ENCODE measurements at regions not wholly inside any gene's neighbourhood (a gene's known extent, or its start where the extent isn't known, plus 50 kb on each side); places are given as distances from the start of the nearest gene placed in this dataset.
"Not testable (repeated sequence)": the region's sequence is repeated elsewhere in the genome, so short reads cannot be mapped to it uniquely, and the experiment has no call there.

GRCh38 chr1:229736376-229736775 lies 110.3 kb downstream of the URB2 start:
- no peak for DNase-seq (ENCODE audit: low read depth in 1 of 2, low spot score in 1 of 2)
- TF ChIP-seq GABPA (IDR thresholded peaks at IDR 0.05; ENCODE audit: low read depth) (no peak), REST (IDR thresholded peaks at IDR 0.05; ENCODE audit: insufficient replicate concordance, low read depth) (no peak), CTCF (IDR thresholded peaks at IDR 0.05; ENCODE audit: insufficient read depth, low read length) (no peak), POLR2AphosphoS5 (IDR thresholded peaks at IDR 0.05; ENCODE audit: low read depth) (no peak), SPI1 (IDR thresholded peaks at IDR 0.05; ENCODE audit: borderline replicate concordance, low read depth) (no peak)
- peaks cover 5% of the 10 kb centered on the region for H3K27me3 ChIP-seq (ENCODE audit: insufficient read depth, poor library complexity, severe bottlenecking)
- H3K27ac ChIP-seq (replicated peaks), result no peak overlapping the region
- no peak overlapping the region for H3K4me3 ChIP-seq (replicated peaks; ENCODE audit: insufficient read depth, low read length)

- H3K4me3 ChIP-seq (replicated peaks; ENCODE audit: insufficient read depth, low read length); H3K27ac ChIP-seq (replicated peaks); DNase-seq (ENCODE audit: low read depth in 1 of 2, low spot score in 1 of 2): not testable (repeated sequence)
- peaks cover 11% of the 10 kb centered on the region for H3K27me3 ChIP-seq (ENCODE audit: insufficient read depth, poor library complexity, severe bottlenecking)
These were observed 116.6 kb downstream of the URB2 start for GRCh38 chr1:229742614-229743013.

- Histone ChIP-seq H3K27me3 (ENCODE audit: insufficient read depth, poor library complexity, severe bottlenecking) (peaks cover 4% of the 10 kb centered on the region), H3K4me3 (replicated peaks; ENCODE audit: insufficient read depth, low read length) (no peak overlapping the region), H3K27ac (replicated peaks) (no peak overlapping the region)
- TF ChIP-seq GABPA (IDR thresholded peaks at IDR 0.05; ENCODE audit: low read depth) (no peak), CTCF (IDR thresholded peaks at IDR 0.05; ENCODE audit: insufficient read depth, low read length) (no peak), REST (IDR thresholded peaks at IDR 0.05; ENCODE audit: insufficient replicate concordance, low read depth) (no peak), POLR2AphosphoS5 (IDR thresholded peaks at IDR 0.05; ENCODE audit: low read depth) (no peak), SPI1 (IDR thresholded peaks at IDR 0.05; ENCODE audit: borderline replicate concordance, low read depth) (no peak)
- no peak for DNase-seq (ENCODE audit: low read depth in 1 of 2, low spot score in 1 of 2)
These were observed 123.9 kb downstream of the URB2 start for GRCh38 chr1:229749992-229750391.

GRCh38 chr1:229751610-229752009 lies 125.6 kb downstream of the URB2 start:
- no peak for DNase-seq (ENCODE audit: low read depth in 1 of 2, low spot score in 1 of 2)
- no peak overlapping the region for H3K4me3 ChIP-seq (replicated peaks; ENCODE audit: insufficient read depth, low read length)
- no peak overlapping the region for H3K27ac ChIP-seq (replicated peaks)
- TF ChIP-seq GABPA (IDR thresholded peaks at IDR 0.05; ENCODE audit: low read depth) (no peak), REST (IDR thresholded peaks at IDR 0.05; ENCODE audit: insufficient replicate concordance, low read depth) (no peak), POLR2AphosphoS5 (IDR thresholded peaks at IDR 0.05; ENCODE audit: low read depth) (no peak), CTCF (IDR thresholded peaks at IDR 0.05; ENCODE audit: insufficient read depth, low read length) (no peak), SPI1 (IDR thresholded peaks at IDR 0.05; ENCODE audit: borderline replicate concordance, low read depth) (no peak)
- H3K27me3 ChIP-seq (ENCODE audit: insufficient read depth, poor library complexity, severe bottlenecking), result peaks cover 2% of the 10 kb centered on the region

All from HL-60 (cell line).